ENCODE measurements at regions not wholly inside any gene's neighbourhood (a gene's known extent, or its start where the extent isn't known, plus 50 kb on each side); places are given as distances from the start of the nearest gene placed in this dataset.
A peak's percentile ranks its signal among the peaks of the same experiment; 100 is the strongest.

- ChIA-PET CTCF (no interaction called here), POLR2A (no interaction called here)
- no peak for DNase-seq (ENCODE audit: unreplicated experiment)
- Mint-ChIP-seq H3K36me3 (ENCODE audit: insufficient read depth, unreplicated experiment) (no peaks in the 10 kb centered on the region), H3K4me3 (ENCODE audit: unreplicated experiment) (no peak overlapping the region), H3K27ac (ENCODE audit: low read depth, unreplicated experiment) (no peak overlapping the region), H3K4me1 (ENCODE audit: insufficient read depth, unreplicated experiment) (peaks cover 7% of the 10 kb centered on the region), H3K27me3 (ENCODE audit: insufficient read depth, unreplicated experiment) (peaks cover 64% of the 10 kb centered on the region), H3K9me3 (ENCODE audit: unreplicated experiment) (no peaks in the 10 kb centered on the region)
- no peak for TF ChIP-seq CTCF (IDR thresholded peaks at IDR 0.05; ENCODE audit: unreplicated experiment)
- BruUV-seq (replicated peaks), result no TSS peak
- intact Hi-C loops (cut with micrococcal nuclease), result no loop called here
Measured at GRCh38 chr12:63208956-63209355, 58.0 kb upstream of the AVPR1A start.

GRCh38 chr12:63206909-63207308, 55.9 kb upstream of the AVPR1A start:
- CTCF ChIA-PET, result no interaction called here
- DNase-seq (ENCODE audit: unreplicated experiment), result peak; percentile 76
- BruUV-seq (replicated peaks), result no TSS peak
- no peak overlapping the region for H3K4me3 Mint-ChIP-seq (ENCODE audit: unreplicated experiment)
- TF ChIP-seq CTCF (IDR thresholded peaks at IDR 0.05; ENCODE audit: unreplicated experiment), result no peak
- peaks cover 7% of the 10 kb centered on the region for H3K4me1 Mint-ChIP-seq (ENCODE audit: insufficient read depth, unreplicated experiment)
- H3K27ac Mint-ChIP-seq (ENCODE audit: low read depth, unreplicated experiment), result no peak overlapping the region
- H3K27me3 Mint-ChIP-seq (ENCODE audit: insufficient read depth, unreplicated experiment), result peaks cover 48% of the 10 kb centered on the region
- POLR2A ChIA-PET, result interaction anchor here (0.6 kb wide), 1 partner anchor 9 kb away, joined by 3 read pairs; no protein-coding TSS in a partner anchor
- intact Hi-C loops (cut with micrococcal nuclease), result no loop called here
- H3K36me3 Mint-ChIP-seq (ENCODE audit: insufficient read depth, unreplicated experiment), result peaks cover 6% of the 10 kb centered on the region
- H3K9me3 Mint-ChIP-seq (ENCODE audit: unreplicated experiment), result no peaks in the 10 kb centered on the region

GRCh38 chr12:63206494-63206893, 55.5 kb upstream of the AVPR1A start:
- H3K27ac Mint-ChIP-seq (ENCODE audit: low read depth, unreplicated experiment), result no peak overlapping the region
- intact Hi-C loops (cut with micrococcal nuclease), result no loop called here

More at GRCh38 chr12:63206494-63206893, 55.5 kb upstream of the AVPR1A start:
- ChIA-PET POLR2A (interaction anchor here (0.6 kb wide), 1 partner anchor 8 kb away, joined by 3 read pairs; no protein-coding TSS in a partner anchor), CTCF (no interaction called here)
- BruUV-seq (replicated peaks), result no TSS peak
- TF ChIP-seq CTCF (IDR thresholded peaks at IDR 0.05; ENCODE audit: unreplicated experiment), result no peak
- Mint-ChIP-seq H3K4me1 (ENCODE audit: insufficient read depth, unreplicated experiment) (peaks cover 7% of the 10 kb centered on the region), H3K27me3 (ENCODE audit: insufficient read depth, unreplicated experiment) (peaks cover 44% of the 10 kb centered on the region), H3K36me3 (ENCODE audit: insufficient read depth, unreplicated experiment) (peaks cover 6% of the 10 kb centered on the region), H3K4me3 (ENCODE audit: unreplicated experiment) (no peak overlapping the region), H3K9me3 (ENCODE audit: unreplicated experiment) (no peaks in the 10 kb centered on the region)
- no peak for DNase-seq (ENCODE audit: unreplicated experiment)

All from MCF 10A (cell line).